ENCODE measurements at regions not wholly inside any gene's neighbourhood (a gene's known extent, or its start where the extent isn't known, plus 50 kb on each side); places are given as distances from the start of the nearest gene placed in this dataset.

- TF ChIP-seq CTCF (IDR thresholded peaks at IDR 0.05) (no peak), POLR2AphosphoS5 (IDR thresholded peaks at IDR 0.05; ENCODE audit: low read depth, low read length) (no peak), TCF7L2 (IDR thresholded peaks at IDR 0.05; ENCODE audit: low read depth, low read length) (no peak), REST (IDR thresholded peaks at IDR 0.05; ENCODE audit: insufficient read depth in 1 of 2, low read depth in 2 of 2, low read length in 1 of 2) (no peak), SIN3A (IDR thresholded peaks at IDR 0.05; ENCODE audit: borderline replicate concordance, insufficient read depth, low read depth, low read length) (no peak)
Measured at GRCh38 chr6:81451787-81452186, 300.7 kb downstream of the TENT5A start.
